Astrocyte of the cerebellum (primary cell): ENCODE measurements at regions not wholly inside any gene's neighbourhood (a gene's known extent, or its start where the extent isn't known, plus 50 kb on each side); places are given as distances from the start of the nearest gene placed in this dataset.

Experiments
- DNase-seq: peaks from one replicate; pipeline ENCODE4 v3.0.0-alpha.2; 2011; ENCODE audit warnings: low read depth
- H3K4me3 ChIP-seq: 2 replicates; pipeline ENCODE4 v1.5.1; 2011; ENCODE audit warnings: mild to moderate bottlenecking, low read depth, low read length, moderate library complexity
- CTCF ChIP-seq: IDR thresholded peaks from 2 replicates; pipeline ENCODE4 v1.5.1; 2012; ENCODE audit warnings: low read length, low read depth, moderate library complexity, mild to moderate bottlenecking; ENCODE audit errors: missing control alignments
- in situ Hi-C: cut with HindIII; loops from 2 replicates; pipeline ENCODE4 v1.10.0; 2017; ENCODE audit warnings: low sequenced_read_pairs

GRCh38 chr18:46314011-46314410 is 209.8 kb downstream of the HAUS1 start:
- in situ Hi-C loops: no loop called here
- H3K4me3 ChIP-seq: no peak overlapping the region
- DNase-seq: no peak
- TF ChIP-seq CTCF: no peak

GRCh38 chr18:46315161-46315560 is 211.0 kb downstream of the HAUS1 start:
- no peak overlapping the region for H3K4me3 ChIP-seq
- no peak for TF ChIP-seq CTCF
- in situ Hi-C loops: no loop called here
- DNase-seq: no peak

- in situ Hi-C loops: no loop called here
- no peak overlapping the region for H3K4me3 ChIP-seq
- no peak for DNase-seq
- no peak for TF ChIP-seq CTCF
These were observed 214.2 kb downstream of the HAUS1 start for GRCh38 chr18:46318356-46318755.

GRCh38 chr18:46319783-46320182 is 215.6 kb downstream of the HAUS1 start:
- H3K4me3 ChIP-seq: no peak overlapping the region
- TF ChIP-seq CTCF: no peak
- DNase-seq: no peak
- in situ Hi-C loops: no loop called here

GRCh38 chr18:46320297-46320696 is 216.1 kb downstream of the HAUS1 start:
- in situ Hi-C loops: no loop called here
- TF ChIP-seq CTCF: no peak
- H3K4me3 ChIP-seq: no peak overlapping the region
- DNase-seq: no peak

GRCh38 chr18:46320928-46321711 is 216.9 kb downstream of the HAUS1 start:
- DNase-seq: peak; percentile 78
- in situ Hi-C loops: no loop called here

More at GRCh38 chr18:46320928-46321711, 216.9 kb downstream of the HAUS1 start:
- no peak for TF ChIP-seq CTCF
- H3K4me3 ChIP-seq: no peak overlapping the region
